Activated CD8-positive, alpha-beta T cell treated with anti-CD3 and anti-CD28 coated beads for 36 hours (primary cell): ENCODE measurements at regions not wholly inside any gene's neighbourhood (a gene's known extent, or its start where the extent isn't known, plus 50 kb on each side); places are given as distances from the start of the nearest gene placed in this dataset.

Experiments used
- ATAC-seq: fragments of 200-7000 bp; cut with Tn5 transposase; one replicate; pipeline ENCODE4 v1.10.0; 2021; ENCODE audit warnings: mild to moderate bottlenecking, moderate library complexity
- CTCF ChIA-PET: fragments of 350-600 bp; sonication (Branson Sonifier 250); formaldehyde crosslinking; loops from one replicate; lab custom pipeline; 2021; ENCODE audit warnings: antibody characterized with exemption; lab: Charles Lee
- POLR2A ChIA-PET: fragments of 350-600 bp; sonication (Branson Sonifier 250); formaldehyde crosslinking; loops from one replicate; lab custom pipeline; 2021; ENCODE audit warnings: antibody characterized with exemption; lab: Charles Lee
- DNase-seq: peaks from one replicate; pipeline ENCODE4 v3.0.0-alpha.2; 2020
- H3K27ac Mint-ChIP-seq: one replicate; pipeline ENCODE4 v1.8.0; 2021; ENCODE audit warnings: mild to moderate bottlenecking, mixed read lengths
- H3K27me3 Mint-ChIP-seq: one replicate; pipeline ENCODE4 v1.8.0; 2021; ENCODE audit warnings: mixed read lengths
- H3K36me3 Mint-ChIP-seq: one replicate; pipeline ENCODE4 v1.8.0; 2021; ENCODE audit warnings: low read depth, mixed read lengths
- H3K4me1 Mint-ChIP-seq: one replicate; pipeline ENCODE4 v1.8.0; 2021; ENCODE audit warnings: low read depth, mixed read lengths
- H3K4me3 Mint-ChIP-seq: one replicate; pipeline ENCODE4 v1.8.0; 2021; ENCODE audit warnings: mild to moderate bottlenecking, moderate library complexity, mixed read lengths
- H3K9me3 Mint-ChIP-seq: one replicate; pipeline ENCODE4 v1.8.0; 2021; ENCODE audit warnings: mixed read lengths
- intact Hi-C: fragments of 100-400 bp; cut with micrococcal nuclease; formaldehyde crosslinking; loops from one replicate; pipeline ENCODE4 v1.10.0; 2022
- TF ChIP-seq, protein P1 (sequence below): fragments of 200-600 bp; IDR thresholded peaks from one replicate; pipeline ENCODE4 v1.8.0; 2022; ENCODE audit warnings: antibody characterized with exemption, mild to moderate bottlenecking

- Mint-ChIP-seq H3K27me3 (peaks cover 1% of the 10 kb centered on the region), H3K27ac (no peak overlapping the region), H3K36me3 (no peaks in the 10 kb centered on the region), H3K4me1 (no peaks in the 10 kb centered on the region), H3K9me3 (peaks cover 2% of the 10 kb centered on the region), H3K4me3 (no peak overlapping the region)
- TF ChIP-seq, protein P1, sequence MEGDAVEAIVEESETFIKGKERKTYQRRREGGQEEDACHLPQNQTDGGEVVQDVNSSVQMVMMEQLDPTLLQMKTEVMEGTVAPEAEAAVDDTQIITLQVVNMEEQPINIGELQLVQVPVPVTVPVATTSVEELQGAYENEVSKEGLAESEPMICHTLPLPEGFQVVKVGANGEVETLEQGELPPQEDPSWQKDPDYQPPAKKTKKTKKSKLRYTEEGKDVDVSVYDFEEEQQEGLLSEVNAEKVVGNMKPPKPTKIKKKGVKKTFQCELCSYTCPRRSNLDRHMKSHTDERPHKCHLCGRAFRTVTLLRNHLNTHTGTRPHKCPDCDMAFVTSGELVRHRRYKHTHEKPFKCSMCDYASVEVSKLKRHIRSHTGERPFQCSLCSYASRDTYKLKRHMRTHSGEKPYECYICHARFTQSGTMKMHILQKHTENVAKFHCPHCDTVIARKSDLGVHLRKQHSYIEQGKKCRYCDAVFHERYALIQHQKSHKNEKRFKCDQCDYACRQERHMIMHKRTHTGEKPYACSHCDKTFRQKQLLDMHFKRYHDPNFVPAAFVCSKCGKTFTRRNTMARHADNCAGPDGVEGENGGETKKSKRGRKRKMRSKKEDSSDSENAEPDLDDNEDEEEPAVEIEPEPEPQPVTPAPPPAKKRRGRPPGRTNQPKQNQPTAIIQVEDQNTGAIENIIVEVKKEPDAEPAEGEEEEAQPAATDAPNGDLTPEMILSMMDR, result no peak
- CTCF ChIA-PET, result interaction anchor here (0.6 kb wide), 1 partner anchor 9 kb away, joined by 3 read pairs; no protein-coding TSS in a partner anchor
- POLR2A ChIA-PET, result no interaction called here
- DNase-seq (no peak), ATAC-seq (no peak)
- intact Hi-C loops, result no loop called here
Observed at GRCh38 chr7:12138421-12138820, 72.7 kb upstream of the TMEM106B start.

DNA sequence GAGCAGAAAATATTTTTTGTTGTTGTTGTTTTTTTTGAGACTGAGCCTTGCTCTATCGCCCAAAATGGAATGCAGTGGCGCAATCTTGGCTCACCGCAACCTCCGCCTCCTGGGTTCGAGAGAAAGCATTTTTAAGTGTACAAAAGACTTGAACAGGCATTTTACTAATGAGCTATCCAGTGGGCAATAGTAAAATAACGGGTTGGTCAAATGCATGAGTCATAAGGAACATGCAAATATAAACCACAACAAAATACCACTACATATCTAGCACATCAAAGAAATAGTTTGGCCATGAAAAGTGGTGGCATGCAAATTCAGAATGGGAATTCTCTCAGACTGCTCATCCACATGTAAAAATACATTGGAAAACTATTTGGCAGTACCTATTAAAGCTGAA lies 71.7 kb upstream of the TMEM106B start:
- Mint-ChIP-seq H3K27me3 (peaks cover 1% of the 10 kb centered on the region), H3K9me3 (peaks cover 3% of the 10 kb centered on the region), H3K36me3 (no peaks in the 10 kb centered on the region), H3K4me3 (no peak overlapping the region), H3K4me1 (no peaks in the 10 kb centered on the region), H3K27ac (no peak overlapping the region)
- TF ChIP-seq, protein P1, result no peak
- ChIA-PET POLR2A (no interaction called here), CTCF (no interaction called here)
- intact Hi-C loops, result no loop called here
- DNase-seq (no peak), ATAC-seq (no peak)

GRCh38 chr7:12146813-12147212 lies 64.3 kb upstream of the TMEM106B start:
- ATAC-seq, result no peak
- Mint-ChIP-seq H3K4me1 (no peaks in the 10 kb centered on the region), H3K27me3 (no peaks in the 10 kb centered on the region), H3K27ac (no peak overlapping the region), H3K9me3 (peaks cover 3% of the 10 kb centered on the region), H3K4me3 (no peak overlapping the region), H3K36me3 (no peaks in the 10 kb centered on the region)
- TF ChIP-seq, protein P1, result no peak
- POLR2A ChIA-PET, result interaction anchor here (1.2 kb wide), 1 partner anchor 11 kb away, joined by 3 read pairs; no protein-coding TSS in a partner anchor
- intact Hi-C loops, result no loop called here
- no peak for DNase-seq
- CTCF ChIA-PET, result interaction anchor here (1.1 to 1.6 kb wide), 2 partner anchors 12 to 14 kb away, joined by 3 to 5 read pairs; no protein-coding TSS in a partner anchor

DNA sequence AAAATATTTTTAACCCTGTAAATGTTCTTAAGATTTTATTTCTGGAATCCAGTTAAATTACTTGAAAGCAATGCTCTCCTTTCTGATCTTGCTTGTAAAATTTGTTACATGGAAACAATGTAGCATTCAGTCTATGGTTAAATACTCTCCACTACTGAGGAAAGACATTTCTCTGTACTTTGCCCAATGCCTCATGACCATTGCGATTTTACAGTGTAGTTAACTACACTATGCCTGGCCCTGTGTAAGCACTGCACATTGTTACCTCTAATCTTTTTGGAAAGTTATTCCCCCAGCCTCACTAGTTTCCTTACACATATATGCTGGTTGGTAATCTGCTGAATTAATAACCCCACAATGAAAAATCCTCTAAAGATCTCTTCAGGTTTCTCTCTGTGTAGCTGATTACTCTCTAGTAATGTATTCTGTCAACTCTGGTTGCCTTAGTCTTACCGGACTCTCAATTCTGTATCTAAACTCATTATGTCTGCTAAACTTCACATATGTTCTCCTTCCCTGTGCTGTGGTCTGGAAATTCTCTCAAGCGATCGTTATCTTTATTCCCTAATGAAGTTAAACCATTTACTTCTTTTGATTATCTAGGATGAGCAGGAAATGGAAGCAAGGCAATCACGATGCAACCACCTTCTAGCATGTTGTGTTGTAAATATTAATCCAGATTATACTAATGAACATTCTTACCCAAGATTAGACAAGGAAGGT lies 58.7 kb upstream of the TMEM106B start:
- H3K4me3 Mint-ChIP-seq, result no peak overlapping the region
- ATAC-seq (no peak), DNase-seq (no peak)
- intact Hi-C loops, result no loop called here
- TF ChIP-seq, protein P1, result no peak
- ChIA-PET POLR2A (no interaction called here), CTCF (no interaction called here)
- H3K9me3 Mint-ChIP-seq, result no peaks in the 10 kb centered on the region
- H3K27me3 Mint-ChIP-seq, result no peaks in the 10 kb centered on the region
- no peaks in the 10 kb centered on the region for H3K36me3 Mint-ChIP-seq
- no peaks in the 10 kb centered on the region for H3K4me1 Mint-ChIP-seq
- no peak overlapping the region for H3K27ac Mint-ChIP-seq

DNA sequence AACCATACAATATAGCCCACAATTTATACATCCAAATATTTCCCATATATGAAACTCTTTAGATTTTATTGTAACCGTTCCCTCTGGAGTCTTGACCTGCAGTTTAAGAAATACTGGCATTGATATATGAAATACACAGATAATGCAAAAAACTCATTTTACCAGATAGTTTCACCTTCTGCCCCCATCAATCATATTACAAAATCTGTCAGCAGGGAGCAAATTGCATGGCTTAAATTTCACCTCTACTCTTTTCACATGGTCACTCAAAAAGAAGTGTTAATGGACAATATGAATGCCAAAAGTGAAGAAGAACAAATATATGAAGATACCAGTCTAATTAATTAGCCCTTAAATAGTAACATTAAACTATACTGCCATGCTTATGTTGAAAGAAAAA lies 57.0 kb upstream of the TMEM106B start:
- TF ChIP-seq, protein P1, result no peak
- Mint-ChIP-seq H3K9me3 (no peaks in the 10 kb centered on the region), H3K27ac (no peak overlapping the region), H3K36me3 (no peaks in the 10 kb centered on the region), H3K4me1 (no peaks in the 10 kb centered on the region), H3K4me3 (no peak overlapping the region), H3K27me3 (no peaks in the 10 kb centered on the region)
- ChIA-PET POLR2A (no interaction called here), CTCF (no interaction called here)
- intact Hi-C loops, result no loop called here
- ATAC-seq (no peak), DNase-seq (no peak)
